WTC11 (cell line): ENCODE measurements at regions not wholly inside any gene's neighbourhood (a gene's known extent, or its start where the extent isn't known, plus 50 kb on each side); places are given as distances from the start of the nearest gene placed in this dataset.

Source experiments
- ATF3 ChIP-seq: sonication (generic); formaldehyde crosslinking; conservative IDR thresholded peaks from 2 replicates; pipeline ENCODE4 v1.8.1; 2022; ENCODE audit warnings: mild to moderate bottlenecking, missing genetic modification reagents
- CTCF ChIP-seq: fragments of 200-600 bp; IDR thresholded peaks from 2 replicates; pipeline ENCODE4 v1.8.0; 2022; ENCODE audit warnings: antibody characterized with exemption
- SMAD4 ChIP-seq: sonication (generic); formaldehyde crosslinking; IDR thresholded peaks from 2 replicates; pipeline ENCODE4 v1.8.0; 2022; ENCODE audit warnings: mild to moderate bottlenecking, missing genetic modification reagents
- STAT6 ChIP-seq: sonication (generic); formaldehyde crosslinking; conservative IDR thresholded peaks from 2 replicates; pipeline ENCODE4 v1.8.1; 2023; ENCODE audit warnings: mild to moderate bottlenecking, low read depth, missing genetic modification reagents, moderate library complexity
- TF ChIP-seq, protein P1 (sequence below): sonication (generic); formaldehyde crosslinking; IDR thresholded peaks from 2 replicates; pipeline ENCODE4 v1.8.1; 2022; ENCODE audit warnings: low read depth, missing genetic modification reagents, borderline replicate concordance
- TF ChIP-seq, protein P2 (sequence below): sonication (generic); formaldehyde crosslinking; IDR thresholded peaks from 2 replicates; pipeline ENCODE4 v1.8.0; 2023; ENCODE audit warnings: mild to moderate bottlenecking, missing genetic modification reagents

DNA sequence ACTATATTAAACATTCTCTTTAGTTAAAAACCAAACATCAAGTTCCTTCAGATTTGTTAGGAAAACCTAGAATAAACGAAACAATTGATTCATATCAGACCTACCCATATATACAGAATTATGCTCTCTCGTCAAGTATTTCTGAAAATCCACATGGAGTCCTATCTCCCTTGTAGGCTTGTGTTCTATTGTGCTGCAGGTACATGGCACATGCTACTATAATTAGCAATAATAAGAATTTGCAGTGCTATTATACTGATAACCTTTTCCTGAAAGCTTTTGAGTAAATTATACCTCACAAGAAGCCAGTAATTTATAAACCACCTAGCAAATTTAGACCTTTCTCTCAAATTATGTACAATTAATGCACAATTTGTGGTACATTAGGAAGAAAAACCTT is 158.6 kb upstream of the STK17B start:
- TF ChIP-seq CTCF, result no peak
- no peak for TF ChIP-seq SMAD4 (CRISPR knock-in tag)
- TF ChIP-seq, protein P1, sequence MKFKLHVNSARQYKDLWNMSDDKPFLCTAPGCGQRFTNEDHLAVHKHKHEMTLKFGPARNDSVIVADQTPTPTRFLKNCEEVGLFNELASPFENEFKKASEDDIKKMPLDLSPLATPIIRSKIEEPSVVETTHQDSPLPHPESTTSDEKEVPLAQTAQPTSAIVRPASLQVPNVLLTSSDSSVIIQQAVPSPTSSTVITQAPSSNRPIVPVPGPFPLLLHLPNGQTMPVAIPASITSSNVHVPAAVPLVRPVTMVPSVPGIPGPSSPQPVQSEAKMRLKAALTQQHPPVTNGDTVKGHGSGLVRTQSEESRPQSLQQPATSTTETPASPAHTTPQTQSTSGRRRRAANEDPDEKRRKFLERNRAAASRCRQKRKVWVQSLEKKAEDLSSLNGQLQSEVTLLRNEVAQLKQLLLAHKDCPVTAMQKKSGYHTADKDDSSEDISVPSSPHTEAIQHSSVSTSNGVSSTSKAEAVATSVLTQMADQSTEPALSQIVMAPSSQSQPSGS, result no peak
- no peak for TF ChIP-seq ATF3
- TF ChIP-seq, protein P2, sequence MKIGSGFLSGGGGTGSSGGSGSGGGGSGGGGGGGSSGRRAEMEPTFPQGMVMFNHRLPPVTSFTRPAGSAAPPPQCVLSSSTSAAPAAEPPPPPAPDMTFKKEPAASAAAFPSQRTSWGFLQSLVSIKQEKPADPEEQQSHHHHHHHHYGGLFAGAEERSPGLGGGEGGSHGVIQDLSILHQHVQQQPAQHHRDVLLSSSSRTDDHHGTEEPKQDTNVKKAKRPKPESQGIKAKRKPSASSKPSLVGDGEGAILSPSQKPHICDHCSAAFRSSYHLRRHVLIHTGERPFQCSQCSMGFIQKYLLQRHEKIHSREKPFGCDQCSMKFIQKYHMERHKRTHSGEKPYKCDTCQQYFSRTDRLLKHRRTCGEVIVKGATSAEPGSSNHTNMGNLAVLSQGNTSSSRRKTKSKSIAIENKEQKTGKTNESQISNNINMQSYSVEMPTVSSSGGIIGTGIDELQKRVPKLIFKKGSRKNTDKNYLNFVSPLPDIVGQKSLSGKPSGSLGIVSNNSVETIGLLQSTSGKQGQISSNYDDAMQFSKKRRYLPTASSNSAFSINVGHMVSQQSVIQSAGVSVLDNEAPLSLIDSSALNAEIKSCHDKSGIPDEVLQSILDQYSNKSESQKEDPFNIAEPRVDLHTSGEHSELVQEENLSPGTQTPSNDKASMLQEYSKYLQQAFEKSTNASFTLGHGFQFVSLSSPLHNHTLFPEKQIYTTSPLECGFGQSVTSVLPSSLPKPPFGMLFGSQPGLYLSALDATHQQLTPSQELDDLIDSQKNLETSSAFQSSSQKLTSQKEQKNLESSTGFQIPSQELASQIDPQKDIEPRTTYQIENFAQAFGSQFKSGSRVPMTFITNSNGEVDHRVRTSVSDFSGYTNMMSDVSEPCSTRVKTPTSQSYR (CRISPR knock-in tag), result no peak
- no peak for TF ChIP-seq STAT6 (CRISPR knock-in tag)
